ENCODE measurements at regions not wholly inside any gene's neighbourhood (a gene's known extent, or its start where the extent isn't known, plus 50 kb on each side); places are given as distances from the start of the nearest gene placed in this dataset.

DNA sequence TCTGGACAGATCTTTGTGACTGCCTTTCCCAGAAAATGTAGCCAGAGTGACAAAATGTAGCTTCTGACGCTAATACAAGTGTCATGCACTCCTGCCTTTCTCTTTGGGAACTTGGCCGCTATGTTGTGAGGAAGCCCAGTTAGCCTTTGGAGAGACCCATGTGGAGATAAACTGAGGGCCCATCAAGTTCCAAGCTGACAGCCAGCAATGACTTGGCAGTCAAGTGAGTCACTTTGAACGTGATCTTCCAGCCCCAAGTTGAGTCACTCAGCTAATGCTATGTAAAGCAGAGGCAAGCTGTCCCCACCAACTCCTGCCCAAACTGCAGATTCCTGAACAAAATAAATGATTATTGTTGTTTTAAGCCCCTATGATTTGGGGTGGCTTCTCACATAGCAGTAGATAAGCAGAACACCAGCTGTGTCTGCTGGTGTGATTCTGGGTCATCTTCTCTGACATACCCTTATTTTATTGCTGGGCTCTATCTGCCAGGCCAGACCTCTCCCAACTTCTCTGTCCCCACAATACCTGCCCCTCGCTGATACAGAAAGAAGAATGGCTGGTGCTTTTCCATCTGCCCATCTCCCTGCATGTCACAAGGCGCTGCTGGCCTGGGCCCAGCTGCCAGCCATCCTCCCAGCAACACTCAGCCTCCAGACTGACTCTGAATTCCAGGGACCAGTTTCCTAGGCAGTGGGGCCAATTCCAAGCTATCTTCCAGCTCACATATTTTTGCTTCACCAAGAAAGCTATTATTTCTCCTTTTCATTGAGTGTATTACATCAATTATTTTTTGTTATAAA lies 274.8 kb downstream of the LRFN2 start:
- DNase-seq = peak; percentile 21 to 54

DNA sequence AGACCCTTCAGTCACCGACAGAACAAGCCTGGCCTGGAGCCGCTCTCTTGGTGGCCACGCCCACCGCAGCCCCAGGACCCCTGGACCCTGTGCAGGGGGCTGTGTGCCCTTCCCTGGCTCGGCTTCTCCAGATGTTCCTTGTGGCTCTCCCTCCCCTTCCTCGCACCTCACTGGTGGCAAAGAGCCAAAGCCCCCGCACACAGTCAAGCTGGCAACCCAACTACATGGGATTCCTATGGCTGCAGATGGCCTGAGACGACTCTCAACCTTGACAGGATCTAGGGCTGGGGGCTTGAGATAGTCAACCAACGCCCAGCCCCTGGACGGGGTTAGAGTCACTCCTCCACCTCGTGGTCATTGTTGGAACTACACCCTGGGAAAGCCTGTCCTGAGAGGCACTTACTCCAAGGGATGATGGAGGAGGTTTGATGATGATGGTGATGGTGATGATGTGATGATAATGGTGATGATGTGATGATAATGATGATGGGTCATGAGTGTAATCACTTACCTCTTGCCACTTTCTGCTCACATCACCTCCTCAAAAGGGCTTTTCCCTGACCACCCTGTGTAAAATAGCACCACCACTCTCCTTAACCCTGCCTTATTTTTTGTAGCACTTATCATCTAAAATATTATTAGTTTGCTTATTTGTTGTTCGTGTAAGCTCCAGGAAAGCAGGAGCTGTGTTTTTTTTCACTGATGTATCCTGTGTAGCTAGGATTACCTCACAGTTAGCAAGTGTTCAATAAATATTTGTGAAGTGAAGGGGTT lies 278.4 kb downstream of the LRFN2 start:
- DNase-seq = no peak

DNA sequence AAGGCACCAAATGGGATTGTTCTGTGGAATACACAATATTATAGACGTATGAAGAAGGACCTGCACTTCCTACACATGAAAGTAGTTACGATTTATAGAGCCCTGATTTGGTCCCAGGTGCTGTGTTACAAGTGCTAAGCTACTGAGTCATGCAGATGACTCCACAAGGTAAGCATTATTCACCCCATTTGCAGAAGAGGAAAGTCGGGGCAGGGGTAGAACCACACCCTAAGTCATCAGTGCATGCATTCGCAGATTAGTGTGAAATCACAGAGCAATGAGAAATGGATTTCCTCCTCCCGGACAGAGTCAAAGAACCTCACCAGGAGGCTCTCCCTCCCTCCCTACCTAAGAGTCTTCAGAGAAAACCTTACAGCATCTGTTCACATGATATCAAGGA lies 279.5 kb downstream of the LRFN2 start:
- DNase-seq = no peak

DNA sequence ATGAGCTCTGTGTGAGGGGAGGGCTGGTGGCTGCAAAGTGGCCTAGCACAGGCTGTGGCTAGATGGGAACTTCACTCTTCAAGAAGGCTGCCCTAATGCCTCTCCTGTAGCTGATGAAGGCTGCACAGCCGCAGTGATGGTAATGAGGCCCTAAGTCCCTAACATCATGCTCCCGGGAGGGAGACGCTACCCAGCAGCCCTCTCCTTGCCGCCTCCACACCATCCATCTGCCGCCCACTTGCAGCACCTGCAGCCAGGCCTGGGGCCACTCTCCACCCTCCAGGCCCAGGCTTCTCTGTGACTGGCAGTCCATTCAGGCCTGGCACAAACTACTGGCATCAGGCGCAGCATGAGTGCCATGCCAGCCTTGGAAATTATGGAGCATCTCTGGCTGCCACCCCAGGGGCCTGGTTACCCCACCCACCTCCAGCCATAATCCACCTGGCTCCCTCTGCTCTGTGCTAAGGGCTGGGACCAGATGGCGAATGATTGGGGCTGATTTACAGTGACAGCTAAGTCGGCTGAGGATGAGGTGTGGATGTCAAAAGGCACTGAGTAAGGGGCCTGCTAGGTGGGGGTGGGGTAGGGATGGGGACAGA lies 284.2 kb downstream of the LRFN2 start:
- peak; percentile 81 to 94 for DNase-seq

DNA sequence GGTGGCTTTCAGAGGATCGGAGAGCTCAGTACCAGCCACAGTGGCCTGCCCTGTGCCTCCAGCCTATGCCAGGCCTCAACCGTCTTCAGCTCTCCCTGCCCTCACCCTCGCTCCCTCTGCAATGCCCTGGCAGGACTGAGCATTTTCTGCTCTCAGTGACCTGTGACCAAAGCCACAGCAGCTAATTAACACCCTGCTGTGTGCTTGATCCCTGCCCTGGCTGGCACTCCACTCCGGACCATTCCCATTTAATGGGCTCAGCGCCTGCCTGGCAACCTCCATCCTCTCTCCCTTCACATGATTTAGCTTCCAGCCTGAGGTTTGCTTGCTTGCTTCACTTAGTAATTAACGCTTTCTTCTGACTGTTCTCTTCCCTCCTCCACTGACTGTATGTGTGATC lies 287.5 kb downstream of the LRFN2 start:
- peak in 1 of 2 experiments; percentile 15 for DNase-seq

DNA sequence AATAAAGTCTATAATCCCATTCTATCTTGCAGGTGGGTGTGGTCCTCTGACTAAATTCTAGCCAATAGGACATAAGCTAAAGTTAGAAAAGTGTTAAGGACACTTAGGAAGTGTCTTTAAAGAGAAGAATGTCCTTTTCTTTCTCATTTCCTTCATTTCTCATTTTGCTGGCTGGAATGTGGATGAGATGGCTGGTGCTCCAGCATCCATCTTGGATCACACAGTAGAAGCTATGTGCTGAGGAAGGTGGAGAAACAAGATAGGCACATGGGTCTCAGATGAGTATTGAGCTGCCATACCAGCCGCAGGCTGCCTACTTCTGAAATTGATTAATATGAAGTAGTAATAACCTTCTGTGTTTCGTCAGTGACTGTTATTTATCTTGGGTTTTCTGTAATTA lies 289.0 kb downstream of the LRFN2 start:
- DNase-seq = no peak

DNA sequence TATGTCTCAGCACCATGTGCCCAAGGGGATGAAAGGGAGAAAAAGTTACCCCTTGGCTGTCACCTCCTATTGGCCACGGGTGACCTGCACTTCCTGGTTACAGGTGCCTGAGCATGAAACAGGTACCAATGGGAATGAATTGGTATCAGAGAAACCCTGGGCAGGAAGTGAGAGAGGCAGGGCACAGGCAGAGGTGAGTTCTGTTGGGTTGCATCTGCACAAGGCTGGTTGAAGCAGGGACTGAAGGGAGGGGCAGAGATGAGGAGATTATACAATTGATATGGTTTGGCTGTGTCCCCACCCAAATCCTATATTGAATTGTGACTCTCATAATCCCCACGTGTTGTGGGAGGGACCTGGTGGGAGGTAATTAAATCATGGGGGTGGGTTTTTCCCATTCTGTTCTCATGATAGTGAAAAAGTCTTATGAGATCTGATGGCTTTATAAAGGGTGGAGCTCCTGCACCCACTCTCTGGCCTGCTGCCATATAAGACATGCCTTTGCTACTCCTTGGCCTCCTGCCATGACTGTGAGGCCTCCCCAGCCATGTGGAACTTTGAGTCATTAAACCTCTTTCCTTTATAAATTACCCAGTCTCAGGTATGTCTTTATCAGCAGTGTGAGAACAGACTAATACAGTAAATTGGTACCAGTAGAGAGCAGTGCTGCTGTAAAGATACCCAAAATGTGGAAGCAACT lies 291.8 kb downstream of the LRFN2 start:
- DNase-seq = no peak

DNA sequence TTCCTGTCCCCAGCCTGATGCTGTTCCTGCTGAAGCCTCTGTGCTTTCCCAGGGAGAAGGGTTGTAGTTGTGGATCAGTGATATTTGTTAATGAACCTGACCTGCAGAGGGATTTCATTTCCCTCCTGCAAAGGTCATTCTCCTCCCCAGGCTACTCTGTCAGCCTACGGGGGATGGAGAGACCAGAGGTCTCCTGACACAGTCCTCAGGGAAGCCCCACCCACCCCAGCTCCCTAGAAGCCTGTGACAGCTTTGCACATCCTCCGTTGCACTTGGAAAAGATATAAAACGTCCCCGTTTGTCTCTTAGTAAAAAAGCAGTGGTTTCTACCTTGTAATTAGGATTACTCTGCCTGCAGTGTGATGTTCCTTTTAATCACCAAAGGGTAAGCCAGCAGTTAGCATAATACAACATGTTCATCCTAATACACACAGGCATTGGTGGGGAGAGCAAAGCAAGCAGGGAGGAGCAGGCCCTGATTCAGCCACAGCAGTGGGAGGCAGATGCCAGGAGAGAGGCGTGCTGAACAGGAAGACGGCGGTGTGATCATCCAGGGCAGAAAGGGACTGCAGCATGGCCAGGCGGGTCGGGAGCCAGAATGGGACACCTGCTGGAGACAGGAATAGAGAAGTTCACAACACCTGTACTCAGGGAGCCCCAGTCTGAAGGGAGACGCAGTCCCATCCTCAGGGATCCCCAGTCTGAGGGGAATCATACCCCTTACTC lies 293.5 kb downstream of the LRFN2 start:
- no peak for DNase-seq

DNA sequence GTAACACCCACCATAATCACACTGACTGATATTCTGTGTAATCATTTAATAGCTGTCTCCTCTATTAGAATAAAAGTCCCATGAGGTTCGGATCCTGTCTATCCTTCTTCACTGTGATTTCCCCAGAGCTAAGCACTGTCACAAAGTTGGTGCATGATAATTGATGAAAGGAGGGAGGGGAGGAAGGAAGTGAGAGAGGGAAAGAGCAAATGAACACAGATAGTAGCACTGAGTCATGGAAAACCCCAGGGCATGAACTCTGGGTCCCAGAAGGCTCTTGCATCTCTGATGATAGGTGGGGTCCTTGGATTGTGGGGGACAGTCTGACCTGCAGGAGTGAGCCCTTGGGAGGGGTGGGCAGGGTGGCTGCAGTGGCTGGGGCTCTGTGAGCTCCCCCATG lies 294.1 kb downstream of the LRFN2 start:
- no peak for DNase-seq

DNA sequence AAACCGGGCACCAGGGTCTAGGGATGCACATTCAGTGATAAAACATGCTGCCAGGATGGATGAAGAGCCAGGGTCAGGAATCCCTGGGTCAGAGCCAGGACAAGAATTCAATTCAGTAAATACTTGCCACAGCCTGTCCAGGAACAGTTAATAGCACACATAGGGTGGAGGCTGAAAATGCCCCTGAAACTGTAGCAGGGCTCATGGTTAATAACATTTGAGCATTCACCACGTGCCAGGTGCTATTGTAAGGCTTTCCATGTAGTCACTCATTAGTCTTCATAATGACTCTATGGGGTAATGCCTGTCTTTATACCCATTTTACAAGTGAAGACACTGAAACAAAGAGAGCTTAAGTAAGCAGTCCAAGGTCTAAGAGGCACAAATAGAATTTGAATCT lies 296.3 kb downstream of the LRFN2 start:
- DNase-seq = no peak

DNA sequence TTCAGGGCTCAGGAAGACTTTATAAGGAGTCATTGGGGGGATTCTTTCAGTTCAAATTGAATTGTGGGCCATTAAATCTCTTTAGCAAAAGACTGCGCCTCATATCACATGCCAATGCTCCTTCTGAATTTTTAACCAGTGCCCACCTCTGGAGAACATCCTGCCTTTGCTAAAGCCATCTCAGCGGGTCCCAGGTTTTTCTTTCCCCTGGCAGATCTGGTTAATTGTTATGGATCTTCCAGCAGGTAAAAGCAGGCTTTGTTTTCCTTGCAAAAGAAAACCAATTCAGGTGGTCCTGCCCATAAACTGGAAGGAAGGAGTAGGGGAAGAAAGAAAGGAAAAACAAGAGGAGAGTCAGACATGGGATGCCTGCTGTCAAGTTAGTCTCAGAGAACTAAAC lies 298.2 kb downstream of the LRFN2 start:
- DNase-seq = no peak

DNA sequence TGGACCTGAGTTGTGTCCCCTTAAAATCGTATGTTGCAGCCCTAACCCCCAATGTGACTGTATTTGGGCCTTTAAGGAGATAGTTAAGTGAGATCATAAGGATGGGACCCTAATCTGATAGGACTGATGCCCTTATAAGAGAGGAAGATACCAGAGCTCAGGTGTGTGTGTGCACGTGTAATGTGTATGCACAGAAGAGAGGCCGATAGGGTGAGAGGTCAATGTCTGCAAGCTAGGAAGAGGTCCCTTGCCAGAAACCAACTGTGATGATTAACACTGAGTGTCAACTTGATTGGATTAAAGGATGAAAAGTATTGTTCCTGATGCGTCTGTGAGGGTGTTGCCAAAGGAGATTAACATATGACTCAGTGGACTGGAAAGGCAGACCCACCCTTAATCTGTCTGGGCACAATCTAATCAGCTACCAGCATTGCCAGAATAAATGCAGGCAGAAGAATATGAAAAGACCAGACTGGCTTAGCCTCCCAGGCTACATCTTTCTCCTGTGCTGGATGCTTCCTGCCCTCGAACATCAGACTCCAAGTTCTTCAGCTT lies 299.8 kb downstream of the LRFN2 start:
- DNase-seq = no peak

DNA sequence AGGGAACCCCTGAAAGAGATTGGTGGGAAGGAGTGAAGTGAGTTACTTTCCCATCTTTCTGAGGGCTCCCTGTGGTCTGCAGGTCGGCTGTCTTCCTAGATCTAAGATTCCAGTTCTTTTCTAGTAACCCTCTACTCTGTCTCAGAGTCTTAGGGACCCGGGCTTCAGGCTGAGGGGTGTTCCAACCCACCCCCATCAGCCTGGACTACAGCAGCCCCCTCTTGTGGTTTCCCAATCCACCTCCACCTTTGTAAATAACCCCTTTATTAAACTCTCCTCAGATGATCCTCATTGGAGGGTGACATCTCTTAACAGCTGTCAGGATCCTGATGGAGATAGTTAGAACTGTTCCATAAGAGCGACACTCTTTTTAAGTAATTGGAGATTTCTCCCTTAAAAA lies 300.4 kb downstream of the LRFN2 start:
- DNase-seq = no peak

DNA sequence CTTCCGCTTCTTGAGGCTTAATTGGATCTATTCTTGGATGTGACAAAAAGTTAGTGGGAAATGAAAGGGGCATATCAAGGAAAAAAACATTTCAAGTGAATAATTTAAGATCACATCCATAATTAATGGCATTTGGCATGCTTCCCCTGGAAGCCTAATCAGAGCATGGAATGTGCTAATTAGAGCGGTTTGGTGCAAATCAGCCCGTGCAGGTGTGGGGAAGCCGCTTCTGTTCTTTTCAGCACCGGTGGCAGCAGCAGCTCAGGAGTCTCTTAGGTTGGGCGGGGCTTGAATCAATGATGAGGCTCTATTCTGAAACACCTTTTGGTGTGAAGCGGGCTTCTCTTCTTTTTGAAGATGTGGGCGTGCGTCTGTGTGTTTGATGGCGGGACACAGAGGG lies 301.2 kb downstream of the LRFN2 start:
- no peak for DNase-seq

DNA sequence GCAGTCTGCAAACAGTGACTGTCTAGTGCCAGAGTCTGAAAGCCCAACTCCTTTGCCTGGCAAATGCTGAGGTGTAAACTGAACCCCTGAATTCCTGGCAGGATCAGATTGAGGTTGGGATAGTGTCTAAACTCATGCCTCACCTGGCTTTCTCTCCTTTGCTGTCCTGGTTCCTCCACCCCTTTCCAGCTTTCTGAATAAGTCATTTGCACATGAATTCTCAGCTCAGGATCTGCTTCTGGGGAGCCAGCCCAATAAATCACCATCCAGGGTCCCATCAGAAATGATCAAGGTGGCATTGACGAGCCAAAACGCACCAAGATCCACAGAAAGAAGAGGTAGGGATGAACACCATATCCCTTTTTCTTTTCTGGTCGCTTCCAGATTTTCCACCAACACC lies 301.6 kb downstream of the LRFN2 start:
- DNase-seq = no peak

DNA sequence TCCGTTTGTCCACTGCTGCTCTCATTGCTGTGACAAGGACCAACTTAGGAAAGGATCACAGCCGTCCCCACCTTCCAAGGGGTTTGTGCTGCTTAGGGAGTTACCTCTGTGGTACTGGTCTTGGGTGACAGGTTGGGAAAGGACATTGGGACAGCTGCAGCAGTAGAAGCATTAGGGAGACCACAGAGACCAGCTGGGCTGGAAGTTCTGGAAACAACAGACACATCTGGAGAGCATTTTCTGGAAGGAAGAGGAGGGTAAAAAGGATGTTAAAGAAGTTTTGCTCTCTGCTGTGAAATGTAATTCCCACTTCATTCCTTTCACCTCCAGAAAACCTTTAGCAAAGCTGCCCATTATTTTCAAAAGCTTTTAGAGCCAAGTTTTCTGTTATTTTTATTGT lies 304.2 kb downstream of the LRFN2 start:
- DNase-seq = no peak

DNA sequence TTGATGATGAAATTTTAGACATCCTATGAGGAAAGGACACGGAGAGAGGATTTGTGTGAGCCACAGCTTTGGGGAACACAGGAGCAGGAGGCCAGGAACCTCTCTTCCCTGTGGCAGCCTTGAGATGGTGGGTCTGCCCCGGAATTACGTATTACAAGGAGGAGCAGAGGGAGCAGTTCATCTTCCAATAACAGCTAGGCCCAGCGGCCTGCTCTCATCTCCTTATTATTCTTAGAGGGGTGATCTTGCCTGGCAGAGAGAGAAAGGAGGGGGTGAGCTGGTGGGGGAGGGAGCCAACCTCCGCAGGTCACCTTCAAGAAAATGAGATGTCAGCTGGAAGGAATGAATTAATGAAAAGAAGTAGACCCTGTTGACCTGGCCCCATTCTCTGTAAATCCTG lies 305.8 kb downstream of the LRFN2 start:
- no peak for DNase-seq

DNA sequence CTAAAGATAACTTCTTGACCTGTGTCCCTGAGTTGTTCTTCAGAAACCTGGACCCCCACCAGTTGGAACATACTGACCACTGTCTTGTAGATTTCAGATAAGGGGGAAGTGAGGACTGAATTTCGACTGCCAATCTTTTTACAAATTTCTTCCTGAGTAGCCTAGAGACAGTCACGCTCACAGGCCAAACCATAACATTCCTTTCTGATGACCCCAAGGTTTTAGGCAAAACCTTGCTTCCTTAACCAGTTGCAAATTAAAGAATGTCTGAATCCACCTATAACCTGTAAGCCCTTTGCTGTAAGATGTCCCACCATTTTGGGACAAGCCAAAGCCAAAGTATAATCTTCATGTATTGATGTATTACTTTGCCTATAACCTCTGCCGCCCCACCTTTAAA lies 306.9 kb downstream of the LRFN2 start:
- DNase-seq = no peak

DNA sequence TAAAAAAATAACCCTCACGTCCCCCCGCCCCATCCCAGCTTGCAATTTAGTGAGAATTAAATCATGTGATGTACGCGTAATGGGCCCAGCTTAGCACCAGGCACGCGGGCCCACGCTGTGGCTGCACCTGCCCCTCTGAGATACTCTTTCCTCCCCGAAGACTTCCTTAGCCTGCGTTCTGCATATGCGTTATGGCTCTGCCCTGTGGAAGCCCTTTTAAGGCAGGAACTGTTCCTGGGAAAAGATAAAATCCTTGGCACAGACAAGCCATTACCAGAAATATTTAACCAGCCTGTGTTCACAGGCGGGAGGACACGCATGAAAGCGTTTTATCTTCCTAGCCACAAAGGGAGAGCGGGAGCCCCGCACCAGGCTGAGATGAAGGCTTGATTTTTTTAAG lies 311.0 kb downstream of the LRFN2 start:
- no peak for DNase-seq

DNA sequence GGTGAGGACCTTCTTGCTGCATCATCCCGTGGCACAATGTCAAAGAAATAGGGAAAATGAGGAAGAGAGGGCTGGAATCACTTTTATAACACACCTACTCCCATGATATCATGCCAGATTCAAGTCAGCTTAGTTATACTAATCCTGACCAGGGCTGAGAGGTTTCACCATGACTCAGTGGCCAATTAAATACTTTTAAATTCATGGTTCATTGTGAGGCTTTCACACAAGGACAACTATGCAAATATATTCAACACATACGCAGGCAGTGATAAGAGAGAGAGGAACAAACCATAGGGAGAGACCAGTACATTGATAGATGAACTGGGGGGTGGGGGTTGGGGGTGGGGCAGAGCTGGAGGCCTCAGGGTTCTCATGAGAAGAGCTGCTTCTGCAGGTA lies 313.1 kb downstream of the LRFN2 start:
- DNase-seq = no peak

DNA sequence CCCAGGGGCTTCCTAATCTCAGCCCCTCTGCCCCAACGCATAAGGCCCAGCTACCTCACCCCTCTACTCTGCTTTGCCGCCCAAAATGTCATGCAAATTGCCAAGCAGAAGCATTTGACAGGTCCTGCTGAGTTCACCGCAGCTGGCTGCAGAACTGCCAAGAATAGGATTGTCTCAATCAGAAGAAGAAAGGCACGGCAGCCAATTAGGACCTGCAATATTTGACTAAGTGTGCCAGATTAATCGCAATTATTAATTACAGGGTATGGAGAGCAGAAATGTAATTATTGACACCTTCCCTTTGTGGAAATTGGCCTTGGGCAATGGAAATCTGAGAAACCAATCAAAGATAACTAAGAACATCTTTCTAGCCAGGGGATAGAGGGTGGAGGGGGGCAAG lies 318.6 kb downstream of the LRFN2 start:
- DNase-seq = no peak

DNA sequence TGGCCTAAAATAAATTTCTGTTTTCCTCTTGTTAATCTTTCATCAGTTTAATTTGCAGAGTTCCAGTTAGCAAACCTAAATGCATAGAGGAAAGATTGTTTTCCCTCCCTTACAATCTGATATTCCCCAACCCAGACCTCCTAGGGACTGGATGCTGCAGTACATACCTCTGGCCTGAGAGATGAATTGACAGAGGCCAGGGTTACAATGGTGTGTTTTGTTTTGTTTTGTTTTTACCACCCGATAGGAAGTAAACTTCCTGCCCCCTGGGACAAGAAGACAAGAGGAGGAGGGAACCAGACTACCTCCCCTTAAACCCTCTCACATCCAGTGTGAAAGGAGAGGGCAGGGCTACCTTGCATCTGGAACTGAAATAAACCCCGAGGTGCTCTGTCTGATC lies 319.0 kb downstream of the LRFN2 start:
- no peak for DNase-seq
